GM19438 (cell line): ENCODE measurements at regions not wholly inside any gene's neighbourhood (a gene's known extent, or its start where the extent isn't known, plus 50 kb on each side); places are given as distances from the start of the nearest gene placed in this dataset.
"Not testable (repeated sequence)": the region's sequence is repeated elsewhere in the genome, so short reads cannot be mapped to it uniquely, and the experiment has no call there.

Experiments
- ATAC-seq: cut with Tn5 transposase; IDR thresholded peaks from one replicate; pipeline ENCODE4 v1.9.1; 2021; ENCODE audit warnings: low read depth; ENCODE audit not compliant: unreplicated experiment

GRCh38 chr3:193917158-193917557 lies 218.8 kb upstream of the HES1 start:
- ATAC-seq = no peak

- no peak for ATAC-seq
Measured at GRCh38 chr3:193921465-193921864, 214.5 kb upstream of the HES1 start.

- ATAC-seq = no peak
Measured at GRCh38 chr3:193922034-193922774, 213.7 kb upstream of the HES1 start.

GRCh38 chr3:193923958-193924357 lies 212.0 kb upstream of the HES1 start:
- not testable (repeated sequence) for ATAC-seq

- not testable (repeated sequence) for ATAC-seq
Measured at GRCh38 chr3:193926071-193926470, 209.9 kb upstream of the HES1 start.

GRCh38 chr3:193927413-193928206 lies 208.3 kb upstream of the HES1 start:
- ATAC-seq = not testable (repeated sequence)

GRCh38 chr3:193928354-193929209 lies 207.4 kb upstream of the HES1 start:
- ATAC-seq = no peak

GRCh38 chr3:193929373-193929772 lies 206.6 kb upstream of the HES1 start:
- ATAC-seq = no peak

GRCh38 chr3:193929921-193930646 lies 205.9 kb upstream of the HES1 start:
- ATAC-seq = no peak

GRCh38 chr3:193932136-193932535 lies 203.8 kb upstream of the HES1 start:
- no peak for ATAC-seq

- ATAC-seq = no peak
Measured at GRCh38 chr3:193932576-193932975, 203.4 kb upstream of the HES1 start.

- no peak for ATAC-seq
Measured at GRCh38 chr3:193933451-193933850, 202.5 kb upstream of the HES1 start.

GRCh38 chr3:193935916-193936315 lies 200.0 kb upstream of the HES1 start:
- ATAC-seq = no peak

- no peak for ATAC-seq
Measured at GRCh38 chr3:193938613-193939012, 197.3 kb upstream of the HES1 start.

GRCh38 chr3:193939527-193939926 lies 196.4 kb upstream of the HES1 start:
- ATAC-seq = no peak

GRCh38 chr3:193940526-193940925 lies 195.4 kb upstream of the HES1 start:
- no peak for ATAC-seq

GRCh38 chr3:193941486-193941885 lies 194.5 kb upstream of the HES1 start:
- no peak for ATAC-seq

GRCh38 chr3:193942516-193943055 lies 193.4 kb upstream of the HES1 start:
- ATAC-seq = no peak

GRCh38 chr3:193943200-193943599 lies 192.7 kb upstream of the HES1 start:
- no peak for ATAC-seq
